Endometrium (tissue), 2 donors: ENCODE measurements at regions not wholly inside any gene's neighbourhood (a gene's known extent, or its start where the extent isn't known, plus 50 kb on each side); places are given as distances from the start of the nearest gene placed in this dataset.
A peak's percentile ranks its signal among the peaks of the same experiment; 100 is the strongest.

Source experiments
- FAIRE-seq: peaks from 2 replicates; lab custom pipeline; 2012; peaks lifted over from hg19 to GRCh38; lab: Jason Lieb, UNC
- donor health status: control.
- donor health status: control.

GRCh38 chr17:69764146-69764545, 310.9 kb upstream of the KCNJ16 start:
- no peak for FAIRE-seq

DNA sequence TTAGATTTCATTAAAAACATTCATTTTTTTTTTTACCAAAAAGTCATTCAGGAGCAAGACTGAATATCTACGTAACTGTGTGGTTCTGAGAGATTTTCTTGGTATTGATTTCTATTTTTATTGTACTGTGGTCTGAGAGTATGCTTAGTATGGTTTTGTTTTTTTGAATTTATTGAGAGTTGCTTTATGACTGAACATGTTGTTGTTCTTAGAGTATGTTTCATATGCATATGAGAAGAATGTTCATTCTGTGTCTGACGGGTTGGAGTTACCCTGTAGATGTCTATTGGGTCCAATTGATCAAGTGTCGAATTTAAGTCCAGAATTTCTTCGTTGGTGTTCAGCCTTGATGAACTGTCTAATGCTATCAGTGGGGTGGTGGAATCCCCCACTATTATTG, 306.0 kb upstream of the KCNJ16 start:
- no peak for FAIRE-seq

GRCh38 chr17:69773081-69773480, 301.9 kb upstream of the KCNJ16 start:
- no peak for FAIRE-seq

DNA sequence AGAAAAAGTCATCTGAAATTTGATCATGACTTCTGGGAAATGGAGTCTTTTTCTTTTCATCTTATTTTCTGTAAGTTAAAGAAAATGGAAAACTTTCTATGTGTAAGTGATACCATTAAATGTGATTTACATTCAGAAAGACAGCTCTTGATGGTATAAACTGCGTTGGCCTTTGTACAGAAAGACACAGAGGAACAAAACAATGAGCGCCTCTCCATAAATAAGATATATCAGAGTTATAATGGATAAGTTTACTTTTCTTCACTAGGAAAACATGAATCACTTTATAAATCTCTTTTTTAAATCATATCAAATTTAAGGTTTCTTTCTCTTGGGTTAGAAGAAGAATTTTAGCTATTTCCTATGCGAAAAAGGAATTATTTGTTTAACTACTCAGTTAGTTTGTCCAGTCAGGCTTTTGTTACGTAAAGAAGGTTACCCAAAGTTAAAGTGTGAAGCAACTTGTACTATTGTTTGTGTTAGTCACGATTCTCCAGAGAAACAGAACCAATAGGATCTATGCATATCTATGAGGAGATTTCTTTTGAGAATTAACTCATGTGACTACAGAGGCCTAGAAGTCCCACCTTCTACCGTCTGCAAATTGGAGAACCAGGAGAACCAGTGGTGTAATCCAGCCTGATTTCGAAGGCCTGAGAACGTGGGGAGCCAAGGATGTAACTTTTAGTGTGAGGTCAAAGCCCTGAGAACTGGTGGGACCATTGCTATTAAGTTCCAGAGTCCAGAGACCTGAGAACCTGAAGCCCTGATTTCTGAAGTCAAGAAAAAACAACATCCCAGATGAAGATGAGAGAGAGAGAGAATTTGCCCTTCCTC, 295.4 kb upstream of the KCNJ16 start:
- FAIRE-seq, result no peak

GRCh38 chr17:69783865-69784264, 291.2 kb upstream of the KCNJ16 start:
- FAIRE-seq, result no peak

DNA sequence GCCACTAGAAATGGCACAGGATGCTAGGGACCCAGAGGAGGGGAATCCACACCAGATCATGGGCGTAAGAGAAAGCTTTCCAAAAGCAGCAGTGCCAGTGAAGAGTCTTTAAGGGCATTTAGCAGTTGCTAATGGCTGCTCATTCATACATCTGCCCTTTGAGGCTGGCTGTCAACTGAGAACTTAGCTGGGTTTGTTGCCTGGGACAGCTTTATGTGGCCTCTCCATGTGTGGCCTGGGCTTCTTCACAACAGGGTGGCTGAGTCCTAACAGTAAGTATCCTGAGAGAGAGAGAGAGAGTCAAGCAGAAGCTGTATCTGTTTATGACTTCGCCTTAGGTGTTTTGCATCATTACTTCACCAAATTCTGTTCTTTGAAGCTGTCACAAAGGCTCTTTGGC, 286.1 kb upstream of the KCNJ16 start:
- FAIRE-seq, result no peak

DNA sequence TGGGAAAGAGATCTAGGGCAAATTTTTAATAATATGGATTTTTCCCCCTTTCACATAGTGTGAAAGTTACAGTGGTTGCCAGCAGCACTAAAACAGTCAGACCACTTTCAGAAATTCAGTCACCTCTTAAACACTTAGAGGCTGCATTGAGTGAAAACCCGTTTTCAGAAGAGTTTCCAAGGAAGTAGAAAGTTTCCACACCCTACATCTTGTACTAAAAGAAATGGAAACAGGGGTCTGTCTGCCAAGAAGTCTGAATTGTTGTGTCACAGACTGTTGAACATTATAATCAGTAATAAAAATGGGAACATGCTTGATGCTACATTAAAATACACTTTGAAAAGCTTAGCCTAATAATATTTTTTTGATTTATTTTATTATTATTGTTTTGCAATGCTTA, 278.9 kb upstream of the KCNJ16 start:
- peak; percentile 89 for FAIRE-seq

DNA sequence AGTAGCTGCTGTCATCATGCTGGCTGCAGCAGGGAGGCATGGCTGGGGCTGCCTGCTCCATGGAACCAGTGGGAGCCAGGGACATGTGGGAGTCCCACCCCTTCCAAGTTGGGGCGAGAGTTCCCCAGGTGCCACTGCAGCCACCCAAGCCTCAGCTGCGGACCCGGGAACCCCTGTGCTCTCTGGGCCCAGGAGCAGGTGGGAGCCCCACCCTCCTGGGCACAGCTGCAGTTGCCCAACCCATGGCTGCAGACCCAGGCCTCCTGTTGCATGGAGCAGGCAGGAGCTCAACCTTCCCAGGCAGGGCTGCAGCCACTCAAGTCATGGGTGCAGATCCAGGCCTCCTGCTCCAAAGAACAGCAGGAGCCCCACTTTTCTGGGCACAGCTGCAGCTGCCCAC, 274.2 kb upstream of the KCNJ16 start:
- no peak for FAIRE-seq

DNA sequence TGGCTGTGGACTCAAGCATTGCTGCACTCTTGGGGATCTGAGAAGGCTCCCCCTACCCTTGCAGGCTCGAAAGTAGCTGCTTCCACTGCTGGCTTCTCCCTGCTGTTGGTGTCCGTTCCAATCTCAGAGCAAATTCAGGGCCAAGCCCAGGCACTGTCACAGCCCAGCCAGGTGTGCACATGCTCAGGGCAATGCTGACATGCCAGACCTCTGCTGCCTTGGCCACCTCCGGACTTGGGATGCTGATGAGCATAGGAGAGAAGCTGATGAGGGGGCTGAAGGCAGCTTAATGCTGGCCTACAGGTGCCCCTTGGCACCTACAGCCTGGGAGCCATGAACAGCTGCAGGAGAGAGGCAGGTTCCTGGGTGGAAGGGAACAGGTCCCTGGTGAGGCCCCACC, 273.7 kb upstream of the KCNJ16 start:
- no peak for FAIRE-seq

DNA sequence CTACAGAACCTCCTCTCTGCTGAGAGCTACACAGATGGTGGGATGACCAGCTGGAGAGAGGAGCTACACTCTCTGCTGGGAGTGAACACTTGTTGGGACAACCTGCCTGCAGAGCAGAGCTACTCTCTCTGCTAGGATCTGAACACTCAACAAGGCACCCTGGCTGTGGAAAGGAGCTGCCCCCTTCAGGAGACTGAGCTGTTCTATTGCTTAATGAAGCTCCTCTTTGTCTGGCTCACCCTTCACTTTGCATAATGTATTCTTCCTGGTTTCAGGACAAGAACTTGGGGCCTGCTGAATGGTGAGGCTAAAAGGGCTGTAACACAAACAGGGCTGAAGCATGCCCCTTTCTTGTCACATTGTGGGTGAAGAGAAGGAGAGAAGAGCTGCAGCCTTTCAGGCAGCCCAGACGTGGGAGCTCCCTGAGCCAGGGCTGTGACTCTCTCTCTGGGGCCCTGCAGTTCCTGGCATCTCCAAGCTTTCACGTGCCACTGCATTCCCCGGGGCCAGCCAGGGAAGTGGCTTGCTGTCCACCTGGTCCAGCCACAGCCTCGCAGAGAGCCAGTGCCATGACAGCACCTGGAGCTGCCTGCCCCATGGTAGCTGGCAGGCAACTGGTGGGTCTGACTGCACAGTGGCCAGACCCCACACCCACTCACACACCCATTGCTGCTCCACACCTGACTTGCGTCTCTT, 272.8 kb upstream of the KCNJ16 start:
- no peak for FAIRE-seq

DNA sequence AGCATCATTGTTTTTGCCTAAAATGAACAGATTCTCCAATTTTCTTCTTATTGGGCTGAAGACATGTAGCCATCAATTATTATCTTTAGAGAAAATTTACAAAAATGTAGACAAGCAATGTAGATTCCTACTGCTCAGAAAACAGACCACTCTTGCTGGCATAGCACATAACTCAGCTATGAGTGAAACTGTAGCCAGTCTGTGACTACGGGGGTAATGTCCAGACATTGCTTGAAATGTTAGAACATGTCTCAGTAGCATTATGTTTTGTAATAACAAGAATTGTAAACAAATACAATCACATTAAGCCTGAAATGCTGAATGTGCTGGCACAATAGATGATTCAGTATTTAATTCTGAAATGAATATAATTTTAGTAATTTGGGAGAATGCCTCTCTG, 265.7 kb upstream of the KCNJ16 start:
- no peak for FAIRE-seq

- FAIRE-seq, result no peak
Observed at GRCh38 chr17:69810326-69810965, 264.6 kb upstream of the KCNJ16 start.

DNA sequence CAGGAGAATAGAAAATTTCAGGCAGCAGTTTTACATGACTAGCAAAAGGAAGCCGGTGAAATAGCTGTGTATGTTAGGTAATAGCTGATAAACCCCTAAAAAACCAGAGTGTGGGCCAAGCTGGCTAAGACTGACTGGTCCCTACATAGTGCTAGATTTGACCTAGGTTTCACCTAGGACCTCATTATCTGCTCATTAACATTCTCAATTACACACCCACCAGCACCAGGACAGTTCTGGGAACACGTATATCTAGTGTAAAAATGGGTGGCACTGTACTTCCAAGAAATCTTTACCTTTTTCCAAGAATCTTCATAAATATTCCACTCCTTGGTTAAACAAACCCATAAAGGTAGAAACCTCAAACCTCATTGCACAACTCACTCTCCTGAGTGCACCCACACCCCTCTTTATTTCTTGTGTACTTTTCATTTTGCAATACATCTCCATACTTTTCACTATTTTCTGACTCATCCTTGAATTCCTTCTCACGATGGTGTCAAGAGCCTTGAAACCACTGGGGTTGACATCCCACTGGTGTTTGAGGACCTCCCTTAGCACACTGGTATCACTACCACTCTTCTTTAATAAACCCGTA, 262.7 kb upstream of the KCNJ16 start:
- no peak for FAIRE-seq

- no peak for FAIRE-seq
Observed at GRCh38 chr17:69814031-69814430, 261.0 kb upstream of the KCNJ16 start.

DNA sequence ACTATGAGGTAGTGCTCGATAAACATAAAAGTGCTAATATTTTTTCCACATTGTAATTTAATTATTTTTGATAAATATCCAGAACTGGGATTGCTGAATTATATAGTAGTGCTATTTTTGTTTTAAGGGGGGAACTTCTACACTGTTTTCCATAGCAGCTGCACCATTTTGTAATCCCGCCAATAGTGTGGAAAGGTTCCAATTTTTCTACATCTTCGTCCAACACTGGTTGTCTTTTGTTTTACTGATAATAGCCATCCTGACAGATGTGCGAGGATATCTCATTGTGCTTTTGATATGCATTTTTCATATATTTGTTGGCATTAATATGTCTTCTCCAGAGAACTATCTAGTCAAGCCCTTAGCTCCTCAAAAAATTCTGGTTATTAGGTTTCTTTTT, 259.6 kb upstream of the KCNJ16 start:
- no peak for FAIRE-seq

DNA sequence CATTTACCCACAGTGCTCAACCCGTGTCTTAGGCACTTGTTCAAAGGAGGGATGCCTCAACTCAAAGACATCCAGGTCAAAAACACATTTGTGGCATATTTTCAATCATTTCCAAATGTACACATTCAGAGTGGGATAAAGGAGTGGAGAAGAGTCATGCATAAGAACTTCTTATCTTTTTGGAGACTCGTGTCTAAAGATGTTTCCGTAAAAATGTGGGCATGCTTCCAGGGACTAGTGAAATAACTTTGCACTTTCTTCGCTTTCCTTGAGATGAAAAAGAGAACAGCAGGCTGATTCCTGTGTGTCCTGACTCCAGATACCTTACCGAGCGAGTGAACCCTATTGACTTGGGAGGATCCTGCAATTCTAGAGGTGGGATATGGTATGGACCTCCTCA, 256.6 kb upstream of the KCNJ16 start:
- FAIRE-seq, result no peak

DNA sequence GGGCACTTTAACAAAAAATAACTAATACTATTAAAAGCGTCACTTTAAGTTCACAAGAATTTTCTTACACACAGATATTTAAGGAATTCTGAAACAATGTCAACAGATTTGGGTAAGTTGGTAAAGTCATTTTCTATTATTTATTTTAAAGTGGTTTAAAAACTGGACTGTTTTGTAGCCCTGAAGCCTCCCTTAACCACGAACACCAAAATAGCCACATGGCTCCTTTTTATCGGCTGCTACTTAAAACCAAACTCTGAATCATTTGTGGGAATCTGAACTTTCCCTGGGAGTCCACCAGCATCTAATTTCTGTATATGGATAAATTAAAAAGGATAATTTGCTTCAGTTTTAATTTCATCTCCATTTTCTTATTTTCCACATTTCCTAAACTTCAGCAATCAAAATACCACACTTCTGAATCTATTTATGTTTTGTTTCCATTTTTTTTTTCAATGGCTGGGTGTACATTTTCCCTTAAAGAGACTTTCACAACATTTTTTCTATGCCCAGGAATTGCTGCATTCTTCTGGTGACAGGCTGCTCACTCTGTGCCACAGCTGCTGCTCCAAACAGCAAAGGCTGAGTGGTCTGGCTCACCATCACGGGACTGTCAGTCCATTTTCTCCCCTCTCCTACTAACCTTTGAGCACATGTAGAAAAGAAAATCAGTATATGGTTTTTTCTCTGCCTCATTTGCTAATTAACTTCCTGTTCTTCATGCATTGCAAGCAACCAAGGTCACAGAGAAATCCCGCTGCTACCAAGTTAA, 255.5 kb upstream of the KCNJ16 start:
- peak; percentile 26 for FAIRE-seq

DNA sequence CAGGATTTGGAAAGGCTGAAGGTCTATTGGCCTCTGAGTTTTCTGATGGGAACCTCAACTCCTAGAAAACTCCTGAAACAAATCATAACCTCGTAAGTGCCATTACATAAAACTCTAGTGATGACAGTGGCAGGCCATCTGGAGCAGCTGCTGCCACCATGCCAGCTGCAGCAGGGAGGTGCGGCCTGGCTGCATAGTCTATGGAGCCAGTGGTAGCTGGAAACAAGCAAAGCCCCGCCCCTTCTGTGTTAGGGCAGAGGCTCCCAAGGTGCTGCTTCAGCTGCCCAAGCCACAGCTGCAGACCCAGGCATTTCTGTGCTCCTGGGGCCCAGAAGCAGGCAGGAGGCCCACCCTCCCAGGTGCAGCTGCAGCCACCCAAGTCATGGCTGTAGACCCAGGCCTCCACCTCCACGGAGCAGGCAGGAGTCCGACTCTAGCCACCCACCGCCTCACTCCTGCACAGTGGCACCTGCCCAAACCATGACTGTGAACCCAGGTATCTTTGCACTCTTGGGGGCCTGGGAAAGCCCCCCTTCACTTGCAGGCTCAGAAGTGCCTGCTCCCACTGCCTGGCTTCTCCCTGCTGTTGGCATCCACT, 254.1 kb upstream of the KCNJ16 start:
- no peak for FAIRE-seq

GRCh38 chr17:69822314-69822875, 252.6 kb upstream of the KCNJ16 start:
- FAIRE-seq, result no peak

DNA sequence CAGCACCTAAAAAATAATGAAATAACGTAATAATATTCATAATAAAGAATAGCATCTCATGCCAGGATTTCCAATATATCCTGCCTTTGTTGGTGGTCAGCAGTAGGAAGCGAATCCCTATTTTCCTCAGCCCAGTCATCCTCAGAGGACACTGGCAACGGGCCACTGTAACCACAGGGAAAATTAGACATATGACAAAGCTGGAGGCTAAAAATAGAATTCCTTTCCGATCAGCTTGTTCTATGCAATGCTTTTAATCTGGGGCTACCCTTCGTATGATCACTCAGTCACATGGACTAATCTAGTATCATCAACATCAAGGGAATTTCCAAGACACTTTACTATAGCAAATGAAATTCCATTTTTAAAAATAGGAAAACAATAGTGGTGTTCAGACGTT, 246.9 kb upstream of the KCNJ16 start:
- no peak for FAIRE-seq

- no peak for FAIRE-seq
Observed at GRCh38 chr17:69834494-69834893, 240.5 kb upstream of the KCNJ16 start.
